Panc1 (cell line): ENCODE measurements at regions not wholly inside any gene's neighbourhood (a gene's known extent, or its start where the extent isn't known, plus 50 kb on each side); places are given as distances from the start of the nearest gene placed in this dataset.

Experiments used
- ATAC-seq: fragments of 200-7000 bp; cut with Tn5 transposase; 2 replicates; pipeline ENCODE4 v1.9.1; 2020; ENCODE audit warnings: mild to moderate bottlenecking, moderate library complexity
- BruUV-seq: library from RNA; stranded (reverse); fragments of 400-500 nt; replicated peaks from 2 replicates; lab custom pipeline; 2021; lab: Mats Ljungman, UMichigan
- CTCF ChIA-PET: fragments of 300-600 bp; sonication (Branson Sonifier 250); formaldehyde crosslinking; loops from one replicate; lab custom pipeline; 2022; ENCODE audit warnings: antibody characterized with exemption; lab: Charles Lee
- POLR2A ChIA-PET: fragments of 300-600 bp; sonication (Branson Sonifier 250); formaldehyde crosslinking; loops from one replicate; lab custom pipeline; 2022; ENCODE audit warnings: antibody characterized with exemption; lab: Charles Lee
- DNase-seq: peaks from one replicate; pipeline ENCODE4 v3.0.0-alpha.2; 2010; ENCODE audit warnings: low read depth, low spot score
- H3K27ac ChIP-seq: 2 replicates; pipeline ENCODE4 v1.5.1; 2011; ENCODE audit warnings: mild to moderate bottlenecking, low read length, inconsistent platforms
- H3K27me3 ChIP-seq: fragments of 200-500 bp; sonication (Bioruptor generic); 2 replicates; pipeline ENCODE4 v1.6.0; 2014; ENCODE audit warnings: low read length, inconsistent platforms; ENCODE audit not compliant: control insufficient read depth, insufficient read depth
- H3K36me3 ChIP-seq: fragments of 200-500 bp; sonication (Bioruptor generic); 2 replicates; pipeline ENCODE4 v1.5.1; 2014; ENCODE audit warnings: inconsistent platforms, mild to moderate bottlenecking, low read length, moderate library complexity; ENCODE audit not compliant: control insufficient read depth, insufficient read depth
- H3K4me1 ChIP-seq: 2 replicates; pipeline ENCODE4 v1.5.1; 2011; ENCODE audit warnings: inconsistent platforms, mild to moderate bottlenecking, low read length, moderate library complexity; ENCODE audit not compliant: control insufficient read depth, insufficient read depth
- H3K4me3 ChIP-seq, 2 experiments: 2 replicates each; pipeline ENCODE4 v1.5.1; 2011 to 2012; ENCODE audit warnings: low read depth in 2 of 2, low read length in 2 of 2, mild to moderate bottlenecking in 2 of 2, inconsistent platforms in 1 of 2, moderate library complexity in 1 of 2
- H3K9me3 ChIP-seq: fragments of 200-500 bp; sonication (Bioruptor generic); 2 replicates; pipeline ENCODE4 v1.5.1; 2014; ENCODE audit warnings: low read depth, mild to moderate bottlenecking, inconsistent platforms, low read length, moderate library complexity; ENCODE audit not compliant: control insufficient read depth, insufficient read depth
- CTCF ChIP-seq: fragments of 450-650 bp; IDR thresholded peaks from 2 replicates; pipeline ENCODE4 v1.5.1; 2017; ENCODE audit warnings: mild to moderate bottlenecking
- POLR2AphosphoS5 ChIP-seq: IDR thresholded peaks from 2 replicates; pipeline ENCODE4 v1.6.1; 2012; ENCODE audit warnings: mild to moderate bottlenecking, low read depth, low read length, moderate library complexity
- REST ChIP-seq, 2 experiments: IDR thresholded peaks; 2 replicates each; pipeline ENCODE4 v1.6.1; 2011 to 2012; ENCODE audit warnings: low read depth in 2 of 2, control low read depth in 1 of 2, low read length in 1 of 2, mild to moderate bottlenecking in 1 of 2, moderate library complexity in 1 of 2; ENCODE audit not compliant: insufficient read depth in 1 of 2
- SIN3A ChIP-seq: IDR thresholded peaks from 2 replicates; pipeline ENCODE4 v1.6.1; 2012; ENCODE audit warnings: low read depth, mild to moderate bottlenecking, low read length, moderate library complexity, borderline replicate concordance; ENCODE audit not compliant: insufficient read depth
- TCF7L2 ChIP-seq: IDR thresholded peaks from 2 replicates; pipeline ENCODE4 v1.6.1; 2011; ENCODE audit warnings: mild to moderate bottlenecking, low read depth, low read length, inconsistent platforms
- in situ Hi-C: cut with HindIII; loops from 2 replicates; pipeline ENCODE4 v1.10.0; 2016; ENCODE audit warnings: low sequenced_read_pairs, low pct_unique_long_range_greater_than_20kb
- intact Hi-C: fragments of 100-400 bp; cut with micrococcal nuclease; formaldehyde crosslinking; loops from one replicate; pipeline ENCODE4 v1.10.0; 2022; ENCODE audit not compliant: unreplicated experiment

- no peak for ATAC-seq
- POLR2A ChIA-PET, result no interaction called here
- Histone ChIP-seq H3K27me3 (no peaks in the 10 kb centered on the region), H3K4me1 (no peaks in the 10 kb centered on the region), H3K4me3 (no peak overlapping the region), H3K36me3 (no peaks in the 10 kb centered on the region), H3K27ac (no peak overlapping the region), H3K9me3 (no peaks in the 10 kb centered on the region)
- CTCF ChIA-PET, result no interaction called here
- DNase-seq, result no peak
- in situ Hi-C loops (no loop called here), intact Hi-C loops (no loop called here)
- BruUV-seq, result no TSS peak
- TF ChIP-seq REST (IDR thresholded peaks at IDR 0.05; ENCODE audit: insufficient read depth in 1 of 2, low read depth in 2 of 2, low read length in 1 of 2) (no peak), CTCF (no peak), SIN3A (no peak), TCF7L2 (no peak), POLR2AphosphoS5 (no peak)
These were observed 581.1 kb upstream of the MGAT4C start for GRCh38 chr12:86837246-86837645.

GRCh38 chr12:86834217-86834616 is 578.0 kb upstream of the MGAT4C start:
- TF ChIP-seq SIN3A (no peak), POLR2AphosphoS5 (no peak), REST (IDR thresholded peaks at IDR 0.05; ENCODE audit: insufficient read depth in 1 of 2, low read depth in 2 of 2, low read length in 1 of 2) (no peak), TCF7L2 (no peak), CTCF (no peak)
- H3K27ac ChIP-seq, result no peak overlapping the region
- CTCF ChIA-PET, result no interaction called here
- H3K36me3 ChIP-seq, result no peaks in the 10 kb centered on the region
- H3K4me3 ChIP-seq, result no peak overlapping the region
- in situ Hi-C loops (no loop called here), intact Hi-C loops (no loop called here)
- no peaks in the 10 kb centered on the region for H3K27me3 ChIP-seq
- POLR2A ChIA-PET, result no interaction called here
- DNase-seq (no peak), ATAC-seq (no peak)
- no peaks in the 10 kb centered on the region for H3K4me1 ChIP-seq
- no peaks in the 10 kb centered on the region for H3K9me3 ChIP-seq
- no TSS peak for BruUV-seq
